ENCODE measurements at regions not wholly inside any gene's neighbourhood (a gene's known extent, or its start where the extent isn't known, plus 50 kb on each side); places are given as distances from the start of the nearest gene placed in this dataset.

- TF ChIP-seq CTCF (IDR thresholded peaks at IDR 0.05; ENCODE audit: insufficient read depth, low read length, poor library complexity, severe bottlenecking) (no peak), EZH2phosphoT487 (conservative IDR thresholded peaks at IDR 0.05; ENCODE audit: low read length) (no peak)
Measured at GRCh38 chr17:55661963-55662834, 60.5 kb downstream of the TMEM100 start.

Data from SU-DHL-6 (cell line).